Lung (tissue), 11 donors: ENCODE measurements at regions not wholly inside any gene's neighbourhood (a gene's known extent, or its start where the extent isn't known, plus 50 kb on each side); places are given as distances from the start of the nearest gene placed in this dataset.

Experiments
- ATAC-seq: fragments of 200-7000 bp; cut with Tn5 transposase; one replicate; pipeline ENCODE4 v1.9.1; 2020; ENCODE audit warnings: moderate number of reproducible peaks; ENCODE audit not compliant: insufficient read depth, low FRiP score
- DNase-seq, 3 donors: peaks; one replicate each; pipeline ENCODE4 v3.0.0-alpha.2; 2013 to 2017
- H3K27ac ChIP-seq, 2 donors: one replicate each; pipeline ENCODE4 v1.5.1; 2013; ENCODE audit warnings: mild to moderate bottlenecking in 2 of 2, moderate library complexity in 2 of 2, control low read depth in 1 of 2, inconsistent platforms in 1 of 2, low read depth in 1 of 2, low read length in 1 of 2
- H3K27me3 ChIP-seq, 3 donors: one replicate each; pipeline ENCODE4 v1.5.1; 2013; ENCODE audit warnings: low read length in 2 of 3; ENCODE audit not compliant: control insufficient read depth in 3 of 3, insufficient read depth in 3 of 3
- H3K36me3 ChIP-seq, 4 donors: one replicate each; pipeline ENCODE4 v1.5.1; 2013; ENCODE audit warnings: low read length in 4 of 4, mild to moderate bottlenecking in 1 of 4, moderate library complexity in 1 of 4; ENCODE audit not compliant: control insufficient read depth in 4 of 4, insufficient read depth in 4 of 4
- H3K4me1 ChIP-seq, 5 donors: one replicate each; pipeline ENCODE4 v1.5.1; 2013; ENCODE audit warnings: low read length in 5 of 5, mild to moderate bottlenecking in 2 of 5, moderate library complexity in 1 of 5; ENCODE audit not compliant: control insufficient read depth in 5 of 5, insufficient read depth in 5 of 5
- H3K4me3 ChIP-seq: one replicate; pipeline ENCODE4 v1.5.1; 2013; ENCODE audit warnings: mild to moderate bottlenecking, control low read depth, moderate library complexity
- H3K9ac ChIP-seq, 2 donors: one replicate each; pipeline ENCODE4 v1.5.1; 2013; ENCODE audit warnings: low read length in 2 of 2, control low read depth in 1 of 2; ENCODE audit not compliant: insufficient read depth in 1 of 2
- H3K9me3 ChIP-seq, 4 donors: one replicate each; pipeline ENCODE4 v1.5.1; 2013; ENCODE audit warnings: low read length in 3 of 4, mild to moderate bottlenecking in 1 of 4, moderate library complexity in 1 of 4; ENCODE audit not compliant: control insufficient read depth in 4 of 4, insufficient read depth in 3 of 4
- WGBS, 2 donors: extraction: QIAGEN DNeasy Blood & Tissue Kit; methylation state at CpG; one replicate each; pipeline ENCODE4 v1.1.7; 2013; 5-methylcytosine and 5-hydroxymethylcytosine counted together
- TF ChIP-seq, protein P1 (sequence below): IDR thresholded peaks from 2 replicates; pipeline ENCODE4 v1.5.1; 2012; ENCODE audit warnings: mild to moderate bottlenecking; ENCODE audit errors: control extremely low read depth, extremely low read depth
- donor health status: control.
- donor health status: control.
- donor health status: Bipolar disorder and iron deficiency.
- donor health status: healthy.
- donor health status: DM: yes; HTN: yes; CAD: no.

DNA sequence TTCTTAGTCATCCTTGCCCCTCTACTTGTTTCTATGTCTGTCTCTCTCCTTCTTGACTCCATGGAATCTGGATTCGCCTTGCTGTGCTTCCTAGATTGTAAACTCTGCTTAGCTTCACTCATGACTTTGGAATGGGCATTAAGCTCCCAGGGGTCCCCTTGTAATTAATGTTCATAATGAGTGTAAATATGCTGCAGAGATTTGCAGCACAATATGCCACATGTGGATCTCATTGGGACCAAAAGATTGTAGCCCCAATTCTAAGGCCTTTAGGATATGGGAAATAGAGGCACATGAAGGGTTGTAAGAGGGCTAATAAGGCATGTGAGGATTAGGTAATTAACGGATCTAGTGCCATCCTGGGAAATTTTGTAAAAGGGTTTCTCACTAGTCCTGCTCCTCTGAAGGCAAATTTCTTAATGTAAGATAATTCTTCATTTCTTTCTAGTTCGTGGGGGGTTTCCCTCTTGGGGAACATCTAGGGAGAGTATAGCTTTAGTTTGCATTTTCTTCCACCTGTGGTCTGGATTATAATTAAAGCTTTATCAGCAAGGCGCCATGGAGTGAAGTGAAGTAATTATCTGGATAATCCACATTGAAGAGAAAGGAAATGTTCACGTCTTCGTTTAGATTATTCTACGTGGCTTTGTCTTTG, 659.2 kb upstream of the PLXNA2 start:
- no peaks in the 10 kb centered on the region for H3K36me3 ChIP-seq
- no peak overlapping the region for H3K4me3 ChIP-seq
- no peaks in the 10 kb centered on the region for H3K4me1 ChIP-seq
- H3K9me3 ChIP-seq, result no peaks in the 10 kb centered on the region
- H3K27me3 ChIP-seq, result no peaks in the 10 kb centered on the region
- TF ChIP-seq, protein P1, sequence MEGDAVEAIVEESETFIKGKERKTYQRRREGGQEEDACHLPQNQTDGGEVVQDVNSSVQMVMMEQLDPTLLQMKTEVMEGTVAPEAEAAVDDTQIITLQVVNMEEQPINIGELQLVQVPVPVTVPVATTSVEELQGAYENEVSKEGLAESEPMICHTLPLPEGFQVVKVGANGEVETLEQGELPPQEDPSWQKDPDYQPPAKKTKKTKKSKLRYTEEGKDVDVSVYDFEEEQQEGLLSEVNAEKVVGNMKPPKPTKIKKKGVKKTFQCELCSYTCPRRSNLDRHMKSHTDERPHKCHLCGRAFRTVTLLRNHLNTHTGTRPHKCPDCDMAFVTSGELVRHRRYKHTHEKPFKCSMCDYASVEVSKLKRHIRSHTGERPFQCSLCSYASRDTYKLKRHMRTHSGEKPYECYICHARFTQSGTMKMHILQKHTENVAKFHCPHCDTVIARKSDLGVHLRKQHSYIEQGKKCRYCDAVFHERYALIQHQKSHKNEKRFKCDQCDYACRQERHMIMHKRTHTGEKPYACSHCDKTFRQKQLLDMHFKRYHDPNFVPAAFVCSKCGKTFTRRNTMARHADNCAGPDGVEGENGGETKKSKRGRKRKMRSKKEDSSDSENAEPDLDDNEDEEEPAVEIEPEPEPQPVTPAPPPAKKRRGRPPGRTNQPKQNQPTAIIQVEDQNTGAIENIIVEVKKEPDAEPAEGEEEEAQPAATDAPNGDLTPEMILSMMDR, result no peak
- DNase-seq (no peak), ATAC-seq (no peak)
- H3K9ac ChIP-seq, result no peak overlapping the region
- 81 to 90% methylated on average over 7 of the region's 7 CpGs for WGBS, 2 donors
- no peak overlapping the region for H3K27ac ChIP-seq

DNA sequence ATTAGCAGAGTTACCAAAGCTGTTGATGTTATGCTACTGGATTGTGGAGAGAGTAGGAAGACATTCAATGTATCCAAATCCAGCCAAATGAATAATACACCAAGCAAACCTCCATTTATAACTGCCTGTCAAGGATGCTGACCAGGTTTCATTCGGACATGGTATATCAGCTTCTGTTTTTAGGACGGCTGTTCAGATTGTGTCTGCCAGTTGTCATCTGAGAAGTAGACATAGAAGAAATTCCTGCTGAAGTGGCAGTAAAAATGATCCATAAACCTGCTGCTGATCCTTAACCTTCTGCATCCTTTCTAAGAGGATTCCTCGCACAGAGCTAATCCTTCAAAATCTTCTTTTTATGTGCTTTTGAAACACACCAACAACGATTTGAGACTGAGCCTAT, 663.6 kb upstream of the PLXNA2 start:
- Histone ChIP-seq H3K9me3 (no peaks in the 10 kb centered on the region), H3K9ac (no peak overlapping the region), H3K36me3 (no peaks in the 10 kb centered on the region), H3K27ac (no peak overlapping the region), H3K4me3 (no peak overlapping the region), H3K4me1 (no peaks in the 10 kb centered on the region), H3K27me3 (no peaks in the 10 kb centered on the region)
- no peak for DNase-seq
- WGBS, 2 donors, result 69 to 77% methylated on average over 4 of the region's 4 CpGs
- TF ChIP-seq, protein P1, result no peak
- no peak for ATAC-seq

DNA sequence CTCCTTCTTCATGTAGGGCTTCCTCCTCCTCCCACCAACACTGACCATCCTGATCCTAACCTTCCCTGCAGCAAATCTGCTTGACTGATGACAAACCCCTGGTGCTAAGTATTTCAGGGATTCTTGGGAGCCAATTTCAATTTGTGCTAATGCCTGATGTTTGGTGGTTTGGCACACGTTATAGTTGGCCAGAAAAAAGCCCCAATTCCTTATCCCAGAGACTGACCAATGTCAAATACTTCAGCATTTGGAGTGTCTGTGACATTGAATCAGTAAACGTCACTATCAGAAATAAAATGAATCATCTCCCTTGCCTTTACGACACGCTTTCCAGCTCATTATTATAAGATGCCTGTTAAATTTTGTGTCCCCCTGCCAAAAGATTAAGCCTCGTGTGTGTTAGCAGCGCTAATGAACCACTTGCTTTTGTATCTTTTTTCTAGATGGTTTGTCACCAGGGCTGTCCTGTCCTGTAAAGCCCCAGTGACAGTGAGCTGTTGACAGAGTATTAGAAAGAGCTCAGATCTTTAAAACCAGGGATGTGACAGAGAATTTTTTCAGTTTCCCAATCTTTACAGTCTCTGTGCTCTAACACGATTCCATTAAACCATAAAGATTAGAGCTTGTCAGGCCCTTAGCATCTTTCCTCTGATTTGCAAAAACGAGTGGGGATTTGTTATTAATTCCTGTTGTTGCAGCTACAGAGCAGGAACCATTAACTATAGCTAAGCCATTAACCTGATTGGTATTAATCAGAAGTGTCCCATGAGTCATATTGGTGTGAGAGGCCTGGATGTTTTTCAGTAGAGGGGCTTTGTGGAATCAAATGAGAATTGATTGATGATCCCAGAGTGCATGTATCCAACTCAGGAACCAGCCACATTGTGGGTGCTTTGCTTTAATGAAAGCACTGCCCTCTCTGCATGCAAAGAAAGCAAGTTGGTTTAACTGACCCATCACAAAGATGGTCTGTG, 665.1 kb upstream of the PLXNA2 start:
- H3K9me3 ChIP-seq, result no peaks in the 10 kb centered on the region
- ATAC-seq, result no peak
- no peak overlapping the region for H3K27ac ChIP-seq
- no peaks in the 10 kb centered on the region for H3K4me1 ChIP-seq
- no peak overlapping the region for H3K9ac ChIP-seq
- whole genome bisulfite sequencing, 2 donors, result 64 to 73% methylated on average over 8 of the region's 8 CpGs
- H3K4me3 ChIP-seq, result no peak overlapping the region
- TF ChIP-seq, protein P1, result no peak
- no peak for DNase-seq
- H3K27me3 ChIP-seq, result no peaks in the 10 kb centered on the region
- no peaks in the 10 kb centered on the region for H3K36me3 ChIP-seq
